BJ (cell line): ENCODE measurements at regions not wholly inside any gene's neighbourhood (a gene's known extent, or its start where the extent isn't known, plus 50 kb on each side); places are given as distances from the start of the nearest gene placed in this dataset.

ENCODE experiments used
- CTCF ChIA-PET: fragments of 350-600 bp; formaldehyde crosslinking; extraction: SDS; loops from one replicate; lab custom pipeline; 2021; ENCODE audit warnings: antibody characterized with exemption, inconsistent platforms; lab: Yijun Ruan, JAX
- POLR2A ChIA-PET: fragments of 300-600 bp; sonication (Branson Sonifier 250); formaldehyde crosslinking; extraction: SDS; loops from one replicate; lab custom pipeline; 2021; ENCODE audit warnings: antibody characterized with exemption; lab: Charles Lee
- DNase-seq: peaks from one replicate; pipeline ENCODE4 v3.0.0-alpha.2; 2011; ENCODE audit warnings: low read depth
- H3K27me3 ChIP-seq: 2 replicates; pipeline ENCODE4 v1.6.0; 2011; ENCODE audit warnings: low read length; ENCODE audit not compliant: control insufficient read depth, insufficient read depth
- H3K36me3 ChIP-seq: 2 replicates; pipeline ENCODE4 v1.5.1; 2011; ENCODE audit warnings: low read length; ENCODE audit not compliant: control insufficient read depth, insufficient read depth
- H3K4me3 ChIP-seq: 2 replicates; pipeline ENCODE4 v1.5.1; 2011; ENCODE audit warnings: low read depth, mild to moderate bottlenecking, control low read depth, low read length
- CTCF ChIP-seq: IDR thresholded peaks from 2 replicates; pipeline ENCODE4 v1.5.1; 2011; ENCODE audit warnings: low read depth, mild to moderate bottlenecking, control low read depth, inconsistent platforms, low read length, moderate library complexity; ENCODE audit not compliant: insufficient read depth

GRCh38 chr10:28391283-28391682, 88.4 kb upstream of the MPP7 start:
- ChIA-PET CTCF (interaction anchor here (0.6 to 4.2 kb wide), 4 partner anchors 10 to 869 kb away, joined by 3 to 73 read pairs (median 22); no protein-coding TSS in a partner anchor), POLR2A (no interaction called here)
- no peak for DNase-seq
- no peak overlapping the region for H3K4me3 ChIP-seq
- TF ChIP-seq CTCF, result no peak
- no peaks in the 10 kb centered on the region for H3K36me3 ChIP-seq
- H3K27me3 ChIP-seq, result peaks cover 6% of the 10 kb centered on the region

DNA sequence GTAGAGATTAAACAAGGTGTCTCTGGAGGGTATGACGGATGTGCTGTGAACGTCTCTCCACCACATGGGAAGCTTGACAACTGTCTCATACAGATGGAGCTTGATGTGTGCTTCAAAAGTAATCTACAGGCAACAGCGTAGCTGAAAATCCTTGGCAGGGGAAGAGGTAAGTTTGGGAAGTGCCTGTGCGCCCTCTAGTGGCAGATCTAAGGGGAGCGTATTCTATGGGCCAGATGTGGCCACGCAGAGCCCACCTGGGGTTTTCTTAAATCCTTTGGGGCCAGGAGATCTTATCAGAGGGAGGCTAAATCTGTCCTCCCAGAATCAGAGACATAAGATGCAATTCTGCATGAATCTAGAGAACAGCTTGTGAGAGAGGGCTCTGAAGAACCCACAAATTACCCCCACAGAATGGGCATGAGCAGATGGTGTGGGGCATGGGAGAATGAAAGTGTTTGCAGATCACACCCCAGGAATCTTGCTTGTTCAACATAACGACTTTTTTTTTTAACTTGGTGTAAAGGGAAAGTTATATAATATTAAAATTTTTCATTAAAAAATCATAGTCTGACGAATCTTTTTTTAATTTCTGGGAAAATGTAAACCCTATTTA, 91.2 kb upstream of the MPP7 start:
- no peak for DNase-seq
- CTCF ChIA-PET, result interaction anchor here (0.6 to 4.2 kb wide), 44 partner anchors 8 to 1025 kb away, joined by 3 to 73 read pairs (median 4); partner anchors contain the start of gene MPP7
- peak; percentile 95 for TF ChIP-seq CTCF
- Histone ChIP-seq H3K4me3 (no peak overlapping the region), H3K27me3 (peaks cover under 1% of the 10 kb centered on the region; the same call in 1 of the 2 replicates), H3K36me3 (no peaks in the 10 kb centered on the region)
- POLR2A ChIA-PET, result interaction anchor here (0.6 kb wide), 1 partner anchor 63 kb away, joined by 4 read pairs; no protein-coding TSS in a partner anchor

GRCh38 chr10:28396331-28396730, 93.5 kb upstream of the MPP7 start:
- no peak for TF ChIP-seq CTCF
- Histone ChIP-seq H3K27me3 (peaks cover 9% of the 10 kb centered on the region), H3K36me3 (no peaks in the 10 kb centered on the region), H3K4me3 (no peak overlapping the region)
- ChIA-PET CTCF (interaction anchor here (0.7 to 2.9 kb wide), 5 partner anchors 13 to 145 kb away, joined by 3 to 11 read pairs (median 3); no protein-coding TSS in a partner anchor), POLR2A (no interaction called here)
- DNase-seq, result no peak

DNA sequence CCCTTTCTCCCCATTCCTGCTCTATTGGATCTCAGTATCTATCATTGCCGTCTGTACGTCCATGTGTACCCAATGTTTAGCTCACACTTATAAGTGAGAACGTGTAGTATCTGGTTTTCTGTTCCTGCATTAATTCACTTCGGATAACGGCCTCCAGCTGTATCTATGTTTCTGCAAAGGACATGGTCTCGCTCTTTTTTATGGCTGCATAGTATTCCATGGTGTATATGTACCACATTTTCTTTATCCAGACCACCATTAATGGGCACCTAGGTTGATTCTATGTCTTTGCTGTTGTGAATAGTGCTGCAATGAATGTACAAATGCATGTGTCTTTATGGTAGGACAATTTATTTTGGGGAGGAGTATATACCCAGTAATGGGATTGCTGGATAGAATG, 94.4 kb upstream of the MPP7 start:
- H3K4me3 ChIP-seq, result no peak overlapping the region
- no peak for DNase-seq
- TF ChIP-seq CTCF, result no peak
- peaks cover 9% of the 10 kb centered on the region for H3K27me3 ChIP-seq
- no peaks in the 10 kb centered on the region for H3K36me3 ChIP-seq
- ChIA-PET CTCF (interaction anchor here (1.4 to 2.9 kb wide), 2 partner anchors 14 to 67 kb away, joined by 3 to 9 read pairs; no protein-coding TSS in a partner anchor), POLR2A (no interaction called here)

GRCh38 chr10:28400176-28400575, 97.3 kb upstream of the MPP7 start:
- DNase-seq, result no peak
- no peak for TF ChIP-seq CTCF
- Histone ChIP-seq H3K4me3 (no peak overlapping the region), H3K27me3 (peaks cover 16% of the 10 kb centered on the region), H3K36me3 (no peaks in the 10 kb centered on the region)
- CTCF ChIA-PET, result interaction anchor here (0.6 to 1.3 kb wide), 2 partner anchors 12 to 1030 kb away, joined by 3 read pairs; no protein-coding TSS in a partner anchor
- POLR2A ChIA-PET, result no interaction called here
